Activated CD4-positive, alpha-beta memory T cell treated with anti-CD3 and anti-CD28 coated beads for 36 hours (primary cell): ENCODE measurements at regions not wholly inside any gene's neighbourhood (a gene's known extent, or its start where the extent isn't known, plus 50 kb on each side); places are given as distances from the start of the nearest gene placed in this dataset.

Experiments
- CTCF ChIA-PET: fragments of 350-600 bp; sonication (Branson Sonifier 250); formaldehyde crosslinking; loops from one replicate; lab custom pipeline; 2021; ENCODE audit warnings: antibody characterized with exemption, inconsistent platforms; lab: Charles Lee
- POLR2A ChIA-PET: fragments of 350-600 bp; sonication (Branson Sonifier 250); formaldehyde crosslinking; loops from one replicate; lab custom pipeline; 2021; ENCODE audit warnings: antibody characterized with exemption; lab: Charles Lee
- DNase-seq: peaks from one replicate; pipeline ENCODE4 v3.0.0-alpha.2; 2020
- H3K27ac Mint-ChIP-seq: one replicate; pipeline ENCODE4 v1.8.0; 2021; ENCODE audit warnings: mixed read lengths
- H3K27me3 Mint-ChIP-seq: one replicate; pipeline ENCODE4 v1.8.0; 2021; ENCODE audit warnings: mixed read lengths
- H3K36me3 Mint-ChIP-seq: one replicate; pipeline ENCODE4 v1.8.0; 2021; ENCODE audit warnings: mixed read lengths
- H3K4me1 Mint-ChIP-seq: one replicate; pipeline ENCODE4 v1.8.0; 2021; ENCODE audit warnings: low read depth, mixed read lengths
- H3K4me3 Mint-ChIP-seq: one replicate; pipeline ENCODE4 v1.8.0; 2021; ENCODE audit warnings: mild to moderate bottlenecking, mixed read lengths
- H3K9me3 Mint-ChIP-seq: one replicate; pipeline ENCODE4 v1.8.0; 2021; ENCODE audit warnings: mixed read lengths
- intact Hi-C: fragments of 100-400 bp; cut with micrococcal nuclease; formaldehyde crosslinking; loops from one replicate; pipeline ENCODE4 v1.15.1; 2023

GRCh38 chr15:96390986-96391385 is 60.5 kb downstream of the NR2F2 start:
- no peak overlapping the region for H3K27ac Mint-ChIP-seq
- H3K27me3 Mint-ChIP-seq = peaks cover 3% of the 10 kb centered on the region
- intact Hi-C loops = no loop called here
- H3K36me3 Mint-ChIP-seq = no peaks in the 10 kb centered on the region
- H3K4me1 Mint-ChIP-seq = no peaks in the 10 kb centered on the region
- ChIA-PET POLR2A (no interaction called here), CTCF (no interaction called here)
- no peak for DNase-seq
- no peak overlapping the region for H3K4me3 Mint-ChIP-seq
- H3K9me3 Mint-ChIP-seq = peaks cover 2% of the 10 kb centered on the region

DNA sequence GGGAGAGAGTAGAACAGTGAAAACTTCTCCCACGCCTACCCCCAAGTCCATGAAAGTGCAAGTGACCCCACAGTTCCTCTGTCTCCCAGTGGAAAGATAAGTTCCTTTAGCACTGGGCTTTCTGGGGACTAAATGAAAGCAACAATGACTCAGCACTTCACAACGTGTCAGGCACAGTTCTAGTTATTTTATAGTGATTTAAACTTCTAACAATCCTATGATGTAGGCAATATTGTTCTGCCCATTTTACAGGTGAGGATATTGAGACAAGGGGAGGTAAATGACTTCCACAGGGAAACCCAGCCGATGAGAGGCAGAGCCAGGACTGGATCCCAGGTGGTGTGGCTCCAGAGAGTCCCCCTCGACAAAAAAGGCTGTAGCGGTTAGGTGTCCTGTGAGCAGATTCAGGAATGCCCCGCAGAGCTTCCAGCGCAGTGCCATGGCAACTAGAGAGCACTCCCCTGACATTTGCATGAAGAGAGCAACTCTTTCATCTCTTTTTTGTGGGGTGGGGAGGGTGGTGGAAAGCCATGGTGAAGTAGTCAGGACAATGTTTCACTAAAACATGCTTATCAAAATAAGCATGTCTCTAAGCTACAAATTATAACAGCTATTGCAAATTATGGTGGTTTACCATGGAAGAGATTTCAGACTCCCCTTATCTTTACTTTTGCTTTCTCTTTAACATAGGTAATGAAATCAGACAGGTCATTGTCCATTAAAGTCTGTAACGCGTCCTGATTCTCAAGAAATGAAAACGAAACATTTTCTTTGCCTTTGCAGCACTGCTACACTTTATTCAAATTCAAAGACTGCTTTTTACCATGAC is 62.1 kb downstream of the NR2F2 start:
- intact Hi-C loops = no loop called here
- H3K27ac Mint-ChIP-seq = no peak overlapping the region
- DNase-seq = no peak
- peaks cover 3% of the 10 kb centered on the region for H3K27me3 Mint-ChIP-seq
- no peaks in the 10 kb centered on the region for H3K36me3 Mint-ChIP-seq
- H3K4me1 Mint-ChIP-seq = no peaks in the 10 kb centered on the region
- peaks cover 2% of the 10 kb centered on the region for H3K9me3 Mint-ChIP-seq
- CTCF ChIA-PET = no interaction called here
- POLR2A ChIA-PET = no interaction called here
- H3K4me3 Mint-ChIP-seq = no peak overlapping the region

DNA sequence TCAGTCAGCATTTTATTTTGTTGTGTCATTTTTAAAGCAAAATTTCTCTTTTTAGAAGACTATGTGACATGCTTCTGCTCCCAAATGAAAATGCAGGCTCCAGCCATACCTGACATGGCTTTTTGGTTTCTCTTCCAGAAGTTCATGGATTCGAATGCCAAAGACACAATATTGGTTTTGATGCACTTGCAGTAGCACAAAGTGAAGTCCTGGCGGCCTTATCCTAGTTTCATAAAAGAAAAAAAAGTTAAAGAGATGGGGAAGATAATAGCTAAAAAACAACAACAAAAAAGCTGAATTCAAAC is 62.7 kb downstream of the NR2F2 start:
- Mint-ChIP-seq H3K4me3 (no peak overlapping the region), H3K27ac (no peak overlapping the region), H3K4me1 (no peaks in the 10 kb centered on the region), H3K27me3 (peaks cover 3% of the 10 kb centered on the region), H3K9me3 (peaks cover 2% of the 10 kb centered on the region), H3K36me3 (no peaks in the 10 kb centered on the region)
- intact Hi-C loops = no loop called here
- POLR2A ChIA-PET = no interaction called here
- CTCF ChIA-PET = no interaction called here
- DNase-seq = no peak

GRCh38 chr15:96395687-96396086 is 65.2 kb downstream of the NR2F2 start:
- DNase-seq = no peak
- H3K9me3 Mint-ChIP-seq = no peaks in the 10 kb centered on the region
- H3K27me3 Mint-ChIP-seq = peaks cover 8% of the 10 kb centered on the region
- ChIA-PET POLR2A (no interaction called here), CTCF (no interaction called here)
- no peak overlapping the region for H3K4me3 Mint-ChIP-seq
- H3K4me1 Mint-ChIP-seq = no peaks in the 10 kb centered on the region
- no peaks in the 10 kb centered on the region for H3K36me3 Mint-ChIP-seq
- intact Hi-C loops = no loop called here
- H3K27ac Mint-ChIP-seq = no peak overlapping the region

DNA sequence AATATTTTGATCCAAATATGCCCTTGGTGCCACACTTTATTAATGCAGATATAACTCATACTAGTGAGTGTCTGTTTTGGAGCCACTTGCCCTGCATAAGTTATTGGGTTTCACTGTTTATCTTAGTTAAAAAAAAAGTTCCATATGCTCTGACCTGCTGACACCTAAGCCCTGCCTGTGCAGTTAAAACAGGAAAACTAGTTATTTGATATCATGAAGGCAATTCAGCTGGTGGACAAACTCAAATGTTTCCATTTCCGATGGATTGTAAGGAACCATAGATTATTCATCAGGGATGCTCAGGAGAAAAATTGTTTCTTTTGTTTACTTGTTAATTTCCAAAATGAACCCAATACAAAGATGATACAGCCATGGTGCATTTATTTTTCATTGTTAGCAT is 68.3 kb downstream of the NR2F2 start:
- H3K9me3 Mint-ChIP-seq = no peaks in the 10 kb centered on the region
- no peak overlapping the region for H3K27ac Mint-ChIP-seq
- H3K27me3 Mint-ChIP-seq = peaks cover 8% of the 10 kb centered on the region
- no peaks in the 10 kb centered on the region for H3K4me1 Mint-ChIP-seq
- intact Hi-C loops = no loop called here
- CTCF ChIA-PET = no interaction called here
- POLR2A ChIA-PET = no interaction called here
- H3K36me3 Mint-ChIP-seq = no peaks in the 10 kb centered on the region
- no peak overlapping the region for H3K4me3 Mint-ChIP-seq
- DNase-seq = no peak

DNA sequence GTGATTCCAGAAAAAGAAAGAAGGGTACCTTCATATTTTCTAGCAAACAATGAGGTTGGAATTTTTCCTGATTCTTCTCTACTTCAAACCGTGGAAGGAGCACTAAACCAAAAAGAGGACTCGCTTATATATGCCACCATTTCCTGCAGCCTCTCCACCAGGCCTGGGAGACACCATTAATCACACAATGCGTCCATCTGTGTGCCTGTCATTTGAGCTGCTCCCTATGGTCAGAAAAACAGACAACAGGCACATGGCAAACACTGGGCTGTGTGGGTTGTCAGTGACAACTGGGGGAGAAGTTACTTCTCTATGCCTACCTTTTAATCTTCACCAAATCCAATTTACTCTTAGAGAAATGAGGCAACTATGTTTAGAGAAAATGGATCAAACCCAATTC is 71.9 kb downstream of the NR2F2 start:
- intact Hi-C loops = no loop called here
- POLR2A ChIA-PET = no interaction called here
- Mint-ChIP-seq H3K9me3 (no peaks in the 10 kb centered on the region), H3K4me3 (no peak overlapping the region), H3K36me3 (no peaks in the 10 kb centered on the region), H3K27me3 (peaks cover 17% of the 10 kb centered on the region), H3K27ac (no peak overlapping the region), H3K4me1 (no peaks in the 10 kb centered on the region)
- CTCF ChIA-PET = no interaction called here
- DNase-seq = no peak

DNA sequence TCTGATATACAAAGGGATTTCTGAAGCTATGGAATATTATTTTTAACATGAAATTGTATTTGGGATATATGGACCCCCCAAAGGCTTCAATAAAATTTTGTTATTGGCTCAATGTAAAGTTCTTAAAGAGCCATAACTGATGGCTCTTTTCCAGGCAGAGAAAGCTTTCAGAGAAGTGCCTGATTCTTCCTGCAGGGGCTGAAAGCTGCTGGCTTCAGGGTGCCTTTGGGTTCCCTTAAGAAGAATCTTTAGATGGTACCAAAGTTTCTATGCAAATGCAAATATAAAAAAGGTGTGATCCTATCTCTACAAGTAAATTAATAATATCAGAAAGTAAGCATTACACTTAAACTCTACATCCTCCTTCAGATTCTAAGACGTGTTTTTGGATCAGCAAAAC is 72.6 kb downstream of the NR2F2 start:
- no peak overlapping the region for H3K27ac Mint-ChIP-seq
- no peaks in the 10 kb centered on the region for H3K4me1 Mint-ChIP-seq
- no peaks in the 10 kb centered on the region for H3K9me3 Mint-ChIP-seq
- no peak for DNase-seq
- H3K27me3 Mint-ChIP-seq = peaks cover 21% of the 10 kb centered on the region
- intact Hi-C loops = no loop called here
- CTCF ChIA-PET = no interaction called here
- no peak overlapping the region for H3K4me3 Mint-ChIP-seq
- no peaks in the 10 kb centered on the region for H3K36me3 Mint-ChIP-seq
- POLR2A ChIA-PET = no interaction called here

DNA sequence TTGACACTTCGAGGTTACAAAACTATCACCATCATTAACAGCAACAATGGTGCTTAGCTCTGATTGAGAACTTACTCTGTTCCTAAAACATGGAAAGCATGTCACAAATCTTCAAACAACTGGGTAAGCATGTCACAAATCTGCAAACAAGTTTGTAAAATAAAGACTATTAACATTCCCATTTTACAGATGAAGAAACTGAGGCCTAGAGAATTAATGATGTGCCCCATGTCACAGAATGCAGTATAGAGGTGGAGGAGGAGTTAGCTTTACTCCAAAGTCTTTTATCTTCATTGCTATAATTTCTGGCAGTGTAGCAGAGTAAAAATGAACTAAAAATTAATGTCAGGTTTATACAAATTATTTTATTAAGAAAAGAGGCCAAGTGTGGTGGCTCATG is 73.4 kb downstream of the NR2F2 start:
- Mint-ChIP-seq H3K9me3 (no peaks in the 10 kb centered on the region), H3K27ac (no peak overlapping the region), H3K36me3 (no peaks in the 10 kb centered on the region), H3K4me3 (no peak overlapping the region), H3K27me3 (peaks cover 26% of the 10 kb centered on the region), H3K4me1 (peaks cover under 1% of the 10 kb centered on the region)
- no peak for DNase-seq
- CTCF ChIA-PET = no interaction called here
- POLR2A ChIA-PET = no interaction called here
- intact Hi-C loops = no loop called here

DNA sequence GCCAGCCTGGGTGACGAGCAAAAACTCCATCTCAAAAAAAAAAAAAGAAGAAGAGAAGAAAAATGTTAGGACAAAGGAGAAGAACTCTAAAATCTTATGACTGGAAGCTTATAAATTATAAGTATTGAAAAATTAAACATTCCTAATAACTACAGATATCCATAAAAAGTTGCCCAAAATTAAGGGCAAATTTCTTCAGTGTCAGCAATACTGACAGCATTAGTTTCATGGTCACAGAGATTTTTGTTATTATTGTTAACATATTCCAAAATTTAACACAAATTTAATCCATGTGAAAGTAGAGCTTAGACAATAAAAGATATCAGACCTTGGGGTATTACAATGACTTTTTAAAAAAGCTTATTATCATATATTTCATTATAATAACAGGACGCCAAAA is 74.1 kb downstream of the NR2F2 start:
- peaks cover 30% of the 10 kb centered on the region for H3K27me3 Mint-ChIP-seq
- no peak overlapping the region for H3K4me3 Mint-ChIP-seq
- intact Hi-C loops = no loop called here
- ChIA-PET POLR2A (no interaction called here), CTCF (no interaction called here)
- H3K36me3 Mint-ChIP-seq = no peaks in the 10 kb centered on the region
- no peak overlapping the region for H3K27ac Mint-ChIP-seq
- peaks cover 2% of the 10 kb centered on the region for H3K4me1 Mint-ChIP-seq
- H3K9me3 Mint-ChIP-seq = no peaks in the 10 kb centered on the region
- DNase-seq = no peak

- no peaks in the 10 kb centered on the region for H3K9me3 Mint-ChIP-seq
- intact Hi-C loops = no loop called here
- H3K27me3 Mint-ChIP-seq = peaks cover 39% of the 10 kb centered on the region
- ChIA-PET POLR2A (no interaction called here), CTCF (no interaction called here)
- no peak overlapping the region for H3K27ac Mint-ChIP-seq
- no peak overlapping the region for H3K4me3 Mint-ChIP-seq
- no peak for DNase-seq
- H3K4me1 Mint-ChIP-seq = peaks cover 2% of the 10 kb centered on the region
- H3K36me3 Mint-ChIP-seq = no peaks in the 10 kb centered on the region
These were observed 75.8 kb downstream of the NR2F2 start for GRCh38 chr15:96406291-96406690.

DNA sequence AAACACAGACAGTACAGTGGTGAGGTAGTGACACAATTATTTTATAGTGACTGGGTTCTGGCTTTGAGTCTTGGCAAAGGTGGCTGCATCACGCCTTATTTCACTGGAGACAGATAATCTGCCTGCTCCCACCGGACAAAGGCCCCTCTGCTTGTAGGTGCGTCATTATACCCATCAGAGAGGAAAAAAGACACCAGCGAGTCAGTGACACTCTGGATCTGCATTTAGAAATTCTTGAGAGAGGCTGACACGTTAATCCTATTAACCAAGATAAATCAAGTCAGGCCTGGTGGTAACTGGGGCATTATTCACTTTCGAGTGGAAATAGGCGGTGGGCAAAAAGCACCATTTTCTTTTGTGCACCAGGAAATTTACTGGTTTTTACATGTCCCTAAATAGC is 76.2 kb downstream of the NR2F2 start:
- no peak overlapping the region for H3K27ac Mint-ChIP-seq
- no peak for DNase-seq
- peaks cover 43% of the 10 kb centered on the region for H3K27me3 Mint-ChIP-seq
- no peaks in the 10 kb centered on the region for H3K36me3 Mint-ChIP-seq
- no peak overlapping the region for H3K4me3 Mint-ChIP-seq
- ChIA-PET POLR2A (no interaction called here), CTCF (no interaction called here)
- H3K4me1 Mint-ChIP-seq = peaks cover 2% of the 10 kb centered on the region
- H3K9me3 Mint-ChIP-seq = no peaks in the 10 kb centered on the region
- intact Hi-C loops = no loop called here

DNA sequence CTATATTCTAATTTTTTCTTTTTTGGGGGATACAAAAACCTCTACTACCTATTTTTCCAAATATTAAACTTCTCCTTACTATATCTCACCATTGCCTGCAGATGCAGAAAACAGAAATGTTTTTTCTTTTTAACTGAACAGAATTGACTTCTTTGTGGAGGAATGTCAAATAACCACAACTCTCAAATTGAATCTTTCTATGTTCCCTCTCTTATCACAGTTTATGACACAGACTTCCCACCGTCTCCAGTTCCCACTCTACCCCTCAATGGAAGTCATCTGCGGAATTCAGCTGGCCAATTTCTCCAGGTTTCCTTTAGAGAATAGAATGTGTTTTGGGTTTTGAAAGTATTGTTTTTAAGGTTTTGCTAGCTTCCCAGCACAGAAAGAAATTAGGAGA is 77.0 kb downstream of the NR2F2 start:
- H3K27me3 Mint-ChIP-seq = peaks cover 49% of the 10 kb centered on the region
- CTCF ChIA-PET = no interaction called here

GRCh38 chr15:96408591-96409183 is 78.2 kb downstream of the NR2F2 start:
- no peaks in the 10 kb centered on the region for H3K9me3 Mint-ChIP-seq
- no peak overlapping the region for H3K4me3 Mint-ChIP-seq

More for the DNA sequence above, 77.0 kb downstream of the NR2F2 start:
- POLR2A ChIA-PET = no interaction called here
- Mint-ChIP-seq H3K36me3 (no peaks in the 10 kb centered on the region), H3K9me3 (no peaks in the 10 kb centered on the region), H3K4me3 (no peak overlapping the region), H3K27ac (no peak overlapping the region), H3K4me1 (peaks cover 2% of the 10 kb centered on the region)
- intact Hi-C loops = no loop called here
- DNase-seq = no peak

More at GRCh38 chr15:96408591-96409183, 78.2 kb downstream of the NR2F2 start:
- ChIA-PET CTCF (no interaction called here), POLR2A (no interaction called here)
- H3K27me3 Mint-ChIP-seq = peaks cover 59% of the 10 kb centered on the region
- H3K36me3 Mint-ChIP-seq = no peaks in the 10 kb centered on the region
- DNase-seq = no peak
- intact Hi-C loops = no loop called here
- H3K27ac Mint-ChIP-seq = no peak overlapping the region
- peaks cover 2% of the 10 kb centered on the region for H3K4me1 Mint-ChIP-seq
